22Rv1 (cell line): ENCODE measurements at regions not wholly inside any gene's neighbourhood (a gene's known extent, or its start where the extent isn't known, plus 50 kb on each side); places are given as distances from the start of the nearest gene placed in this dataset.

Experiments
- ZFX ChIP-seq: fragments of 450-650 bp; IDR thresholded peaks from 2 replicates; pipeline ENCODE4 v1.6.1; 2017; ENCODE audit warnings: antibody characterized with exemption, borderline replicate concordance
- TF ChIP-seq, protein P1 (sequence below): fragments of 450-650 bp; IDR thresholded peaks from 2 replicates; pipeline ENCODE4 v1.5.1; 2017; ENCODE audit warnings: mild to moderate bottlenecking

GRCh38 chr11:11182261-11182660 is 170.8 kb downstream of the CSNK2A3 start:
- TF ChIP-seq, protein P1, sequence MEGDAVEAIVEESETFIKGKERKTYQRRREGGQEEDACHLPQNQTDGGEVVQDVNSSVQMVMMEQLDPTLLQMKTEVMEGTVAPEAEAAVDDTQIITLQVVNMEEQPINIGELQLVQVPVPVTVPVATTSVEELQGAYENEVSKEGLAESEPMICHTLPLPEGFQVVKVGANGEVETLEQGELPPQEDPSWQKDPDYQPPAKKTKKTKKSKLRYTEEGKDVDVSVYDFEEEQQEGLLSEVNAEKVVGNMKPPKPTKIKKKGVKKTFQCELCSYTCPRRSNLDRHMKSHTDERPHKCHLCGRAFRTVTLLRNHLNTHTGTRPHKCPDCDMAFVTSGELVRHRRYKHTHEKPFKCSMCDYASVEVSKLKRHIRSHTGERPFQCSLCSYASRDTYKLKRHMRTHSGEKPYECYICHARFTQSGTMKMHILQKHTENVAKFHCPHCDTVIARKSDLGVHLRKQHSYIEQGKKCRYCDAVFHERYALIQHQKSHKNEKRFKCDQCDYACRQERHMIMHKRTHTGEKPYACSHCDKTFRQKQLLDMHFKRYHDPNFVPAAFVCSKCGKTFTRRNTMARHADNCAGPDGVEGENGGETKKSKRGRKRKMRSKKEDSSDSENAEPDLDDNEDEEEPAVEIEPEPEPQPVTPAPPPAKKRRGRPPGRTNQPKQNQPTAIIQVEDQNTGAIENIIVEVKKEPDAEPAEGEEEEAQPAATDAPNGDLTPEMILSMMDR: no peak
- no peak for TF ChIP-seq ZFX
